OCI-LY7 (cell line): ENCODE measurements at regions not wholly inside any gene's neighbourhood (a gene's known extent, or its start where the extent isn't known, plus 50 kb on each side); places are given as distances from the start of the nearest gene placed in this dataset.

Source experiments
- BruUV-seq: library from RNA; stranded (reverse); fragments of 400-500 nt; replicated peaks from 2 replicates; lab custom pipeline; 2021; lab: Mats Ljungman, UMichigan
- CTCF ChIA-PET: fragments of 300-600 bp; sonication (Branson Sonifier 250); formaldehyde crosslinking; loops from one replicate; lab custom pipeline; 2022; ENCODE audit warnings: antibody characterized with exemption; ENCODE audit not compliant: unreplicated experiment; lab: Charles Lee
- POLR2A ChIA-PET: fragments of 300-600 bp; sonication (Branson Sonifier 250); formaldehyde crosslinking; loops from one replicate; lab custom pipeline; 2022; ENCODE audit warnings: antibody characterized with exemption; lab: Charles Lee
- DNase-seq: peaks from one replicate; pipeline ENCODE4 v3.0.0-alpha.2; 2015; ENCODE audit warnings: low spot score
- H2AFZ ChIP-seq: fragments of 200-600 bp; sonication (generic), shearing (Covaris generic); 2 replicates; pipeline ENCODE4 v1.6.1; 2014; ENCODE audit warnings: mild to moderate bottlenecking, antibody characterized with exemption, low read length, moderate library complexity
- H3K27ac ChIP-seq: fragments of 200-600 bp; sonication (generic); 2 replicates; pipeline ENCODE4 v1.5.1; 2014; ENCODE audit warnings: mixed run types, low read depth, mild to moderate bottlenecking, moderate library complexity, low read length, inconsistent platforms; ENCODE audit not compliant: poor library complexity, severe bottlenecking
- H3K36me3 ChIP-seq: fragments of 200-600 bp; sonication (generic); 2 replicates; pipeline ENCODE4 v1.6.1; 2014; ENCODE audit warnings: mild to moderate bottlenecking, antibody characterized with exemption, low read length, moderate library complexity, mixed read lengths; ENCODE audit not compliant: insufficient read depth
- H3K4me1 ChIP-seq: fragments of 200-600 bp; sonication (generic); 2 replicates; pipeline ENCODE4 v1.5.1; 2014; ENCODE audit warnings: mild to moderate bottlenecking, low read length; ENCODE audit not compliant: insufficient read depth, poor library complexity, severe bottlenecking
- H3K4me2 ChIP-seq: fragments of 200-600 bp; sonication (generic); 2 replicates; pipeline ENCODE4 v1.6.1; 2014; ENCODE audit warnings: mild to moderate bottlenecking, low read length
- H3K4me3 ChIP-seq: fragments of 200-600 bp; sonication (generic); 2 replicates; pipeline ENCODE4 v1.5.1; 2014; ENCODE audit warnings: mild to moderate bottlenecking, low read depth, low read length; ENCODE audit not compliant: poor library complexity, severe bottlenecking
- H3K79me2 ChIP-seq: fragments of 200-600 bp; sonication (generic); 2 replicates; pipeline ENCODE4 v1.6.1; 2016; ENCODE audit warnings: low read depth, mild to moderate bottlenecking, low read length, moderate library complexity, mixed read lengths; ENCODE audit not compliant: insufficient read depth
- H3K9me2 ChIP-seq: fragments of 200-600 bp; sonication (generic); 2 replicates; pipeline ENCODE4 v1.6.1; 2016; ENCODE audit warnings: mild to moderate bottlenecking, low read length, mixed read lengths; ENCODE audit not compliant: insufficient read depth
- H3K9me3 ChIP-seq: fragments of 200-600 bp; sonication (generic); 2 replicates; pipeline ENCODE4 v1.6.1; 2014; ENCODE audit warnings: mild to moderate bottlenecking, mixed run types, low read length, mixed read lengths
- H4K20me1 ChIP-seq: fragments of 200-600 bp; sonication (generic); 2 replicates; pipeline ENCODE4 v1.6.1; 2014; ENCODE audit warnings: mild to moderate bottlenecking, antibody characterized with exemption, low read length, moderate library complexity, mixed read lengths; ENCODE audit not compliant: insufficient read depth
- EZH2phosphoT487 ChIP-seq: fragments of 200-600 bp; sonication (generic); IDR thresholded peaks from 2 replicates; pipeline ENCODE4 v1.6.1; 2018; ENCODE audit warnings: low read depth, borderline replicate concordance, mild to moderate bottlenecking, mixed run types, antibody characterized with exemption, low read length, moderate library complexity, mixed read lengths
- intact Hi-C: fragments of 100-400 bp; cut with micrococcal nuclease; formaldehyde crosslinking; loops from one replicate; pipeline ENCODE4 v1.10.0; 2022; ENCODE audit not compliant: unreplicated experiment
- TF ChIP-seq, protein P1 (sequence below): fragments of 200-600 bp; sonication (generic); conservative IDR thresholded peaks from 2 replicates; pipeline ENCODE4 v1.5.1; 2014; ENCODE audit warnings: mild to moderate bottlenecking, antibody characterized with exemption, low read length, moderate library complexity, mixed read lengths

DNA sequence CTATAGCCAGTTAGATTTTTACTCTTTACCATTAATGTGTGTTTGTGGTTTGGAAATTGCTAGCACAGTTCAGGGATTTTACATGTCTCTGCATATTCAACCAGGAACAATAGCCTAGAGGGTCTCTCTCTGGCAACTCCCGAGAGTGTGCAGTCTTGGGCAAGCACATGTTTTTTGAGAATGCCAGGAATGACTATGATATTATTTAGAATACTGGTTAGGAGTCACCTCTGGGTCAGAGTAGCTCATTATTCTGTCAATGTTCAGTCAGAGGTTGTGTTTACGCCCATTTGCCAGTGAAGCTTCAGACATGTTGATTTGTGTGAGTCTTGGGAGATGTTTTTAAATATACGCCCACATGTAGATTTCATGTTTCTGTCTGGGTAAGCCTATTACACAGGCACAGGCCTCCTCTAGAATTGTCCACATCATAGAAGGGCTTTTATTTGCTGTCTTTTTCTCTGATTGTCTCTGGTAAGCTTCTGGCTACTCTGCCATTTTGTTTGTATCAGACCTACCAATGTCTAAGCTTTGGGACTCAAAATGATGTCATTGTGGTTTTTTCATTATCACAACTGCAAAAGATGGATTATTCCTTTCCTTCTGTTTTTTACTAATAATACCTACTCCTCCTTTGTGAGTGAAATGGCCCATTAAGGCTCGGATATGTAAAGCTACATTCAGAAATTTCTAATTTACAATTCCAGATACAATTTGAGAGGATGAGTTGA is 203.1 kb upstream of the PPFIA2 start:
- Histone ChIP-seq H3K4me3 (no peak overlapping the region), H3K79me2 (no peaks in the 10 kb centered on the region), H3K36me3 (no peaks in the 10 kb centered on the region), H3K4me1 (no peaks in the 10 kb centered on the region), H3K27ac (no peak overlapping the region), H3K9me3 (no peaks in the 10 kb centered on the region), H3K9me2 (no peaks in the 10 kb centered on the region), H3K4me2 (no peak overlapping the region), H2AFZ (no peak overlapping the region), H4K20me1 (no peaks in the 10 kb centered on the region)
- ChIA-PET CTCF (no interaction called here), POLR2A (interaction anchor here (0.5 kb wide), 1 partner anchor 735 kb away, joined by 4 read pairs; no protein-coding TSS in a partner anchor)
- BruUV-seq = no TSS peak
- DNase-seq = no peak
- intact Hi-C loops = no loop called here
- TF ChIP-seq, protein P1, sequence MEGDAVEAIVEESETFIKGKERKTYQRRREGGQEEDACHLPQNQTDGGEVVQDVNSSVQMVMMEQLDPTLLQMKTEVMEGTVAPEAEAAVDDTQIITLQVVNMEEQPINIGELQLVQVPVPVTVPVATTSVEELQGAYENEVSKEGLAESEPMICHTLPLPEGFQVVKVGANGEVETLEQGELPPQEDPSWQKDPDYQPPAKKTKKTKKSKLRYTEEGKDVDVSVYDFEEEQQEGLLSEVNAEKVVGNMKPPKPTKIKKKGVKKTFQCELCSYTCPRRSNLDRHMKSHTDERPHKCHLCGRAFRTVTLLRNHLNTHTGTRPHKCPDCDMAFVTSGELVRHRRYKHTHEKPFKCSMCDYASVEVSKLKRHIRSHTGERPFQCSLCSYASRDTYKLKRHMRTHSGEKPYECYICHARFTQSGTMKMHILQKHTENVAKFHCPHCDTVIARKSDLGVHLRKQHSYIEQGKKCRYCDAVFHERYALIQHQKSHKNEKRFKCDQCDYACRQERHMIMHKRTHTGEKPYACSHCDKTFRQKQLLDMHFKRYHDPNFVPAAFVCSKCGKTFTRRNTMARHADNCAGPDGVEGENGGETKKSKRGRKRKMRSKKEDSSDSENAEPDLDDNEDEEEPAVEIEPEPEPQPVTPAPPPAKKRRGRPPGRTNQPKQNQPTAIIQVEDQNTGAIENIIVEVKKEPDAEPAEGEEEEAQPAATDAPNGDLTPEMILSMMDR = no peak
- TF ChIP-seq EZH2phosphoT487 = no peak

DNA sequence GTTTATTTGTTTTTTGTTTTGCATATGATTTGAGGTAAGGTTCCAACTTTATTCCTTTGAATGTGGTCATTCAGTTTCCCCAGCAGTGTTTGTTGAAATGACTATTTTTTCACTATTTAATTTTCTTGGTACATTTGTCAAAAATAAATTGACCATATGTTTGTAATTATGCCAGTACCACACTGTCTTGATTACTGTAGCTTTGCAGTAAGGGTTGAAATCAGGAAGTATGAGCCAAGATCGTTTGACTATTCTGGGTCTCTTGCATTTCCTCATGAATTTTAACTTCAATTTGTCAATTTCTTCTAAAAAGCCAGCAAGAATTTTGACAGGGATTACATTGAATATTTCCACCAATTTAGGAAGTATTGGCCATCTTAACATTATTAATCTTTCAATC is 199.3 kb upstream of the PPFIA2 start:
- H4K20me1 ChIP-seq = no peaks in the 10 kb centered on the region
- no peaks in the 10 kb centered on the region for H3K4me1 ChIP-seq
- no TSS peak for BruUV-seq
- H3K79me2 ChIP-seq = no peaks in the 10 kb centered on the region
- CTCF ChIA-PET = no interaction called here
- no peak for DNase-seq
- POLR2A ChIA-PET = no interaction called here
- no peaks in the 10 kb centered on the region for H3K36me3 ChIP-seq
- TF ChIP-seq, protein P1 = no peak
- TF ChIP-seq EZH2phosphoT487 = no peak
- no peaks in the 10 kb centered on the region for H3K9me2 ChIP-seq
- intact Hi-C loops = no loop called here
- no peak overlapping the region for H3K4me3 ChIP-seq
- no peak overlapping the region for H3K27ac ChIP-seq
- no peaks in the 10 kb centered on the region for H3K9me3 ChIP-seq
- H3K4me2 ChIP-seq = no peak overlapping the region
- no peak overlapping the region for H2AFZ ChIP-seq

DNA sequence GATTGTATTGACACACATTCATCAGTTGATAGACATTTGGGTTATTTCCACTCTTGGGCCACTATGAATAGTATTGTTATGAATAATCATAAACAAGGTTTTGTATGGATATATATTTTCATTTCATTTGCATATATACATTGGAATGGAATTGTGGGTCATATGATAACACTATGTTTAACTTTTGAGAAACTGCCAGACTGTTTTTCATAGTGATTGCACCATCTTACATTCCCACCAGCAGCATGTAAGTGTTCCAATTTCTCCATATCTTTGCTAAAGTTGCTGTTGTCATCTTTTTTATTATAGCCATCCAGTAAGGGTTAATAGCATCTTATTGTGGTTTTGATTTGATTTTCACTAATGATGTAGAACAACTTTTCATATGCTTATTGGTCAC is 198.5 kb upstream of the PPFIA2 start:
- Histone ChIP-seq H2AFZ (no peak overlapping the region), H3K79me2 (no peaks in the 10 kb centered on the region), H3K4me1 (no peaks in the 10 kb centered on the region), H4K20me1 (no peaks in the 10 kb centered on the region), H3K36me3 (no peaks in the 10 kb centered on the region), H3K9me3 (no peaks in the 10 kb centered on the region), H3K4me3 (no peak overlapping the region), H3K9me2 (no peaks in the 10 kb centered on the region), H3K27ac (no peak overlapping the region), H3K4me2 (no peak overlapping the region)
- DNase-seq = no peak
- TF ChIP-seq, protein P1 = no peak
- intact Hi-C loops = no loop called here
- no TSS peak for BruUV-seq
- ChIA-PET POLR2A (no interaction called here), CTCF (no interaction called here)
